IMR-90 (cell line): ENCODE measurements at regions not wholly inside any gene's neighbourhood (a gene's known extent, or its start where the extent isn't known, plus 50 kb on each side); places are given as distances from the start of the nearest gene placed in this dataset.
"Not testable (repeated sequence)": the region's sequence is repeated elsewhere in the genome, so short reads cannot be mapped to it uniquely, and the experiment has no call there.

ENCODE experiments used
- ATAC-seq: fragments of 200-7000 bp; cut with Tn5 transposase; 2 replicates; pipeline ENCODE4 v1.9.1; 2020; ENCODE audit warnings: low read depth, mild to moderate bottlenecking, moderate library complexity
- BruUV-seq: library from RNA; stranded (reverse); fragments of 400-500 nt; replicated peaks from 2 replicates; lab custom pipeline; 2021; lab: Mats Ljungman, UMichigan
- CTCF ChIA-PET: fragments of 300-600 bp; formaldehyde crosslinking; extraction: SDS; loops from one replicate; lab custom pipeline; 2021; ENCODE audit warnings: antibody characterized with exemption; lab: Yijun Ruan, JAX
- POLR2A ChIA-PET: fragments of 300-600 bp; sonication (Branson Sonifier 250); formaldehyde crosslinking; loops from one replicate; lab custom pipeline; 2022; ENCODE audit warnings: antibody characterized with exemption; ENCODE audit not compliant: unreplicated experiment; lab: Charles Lee
- DNase-seq: peaks from one replicate; pipeline ENCODE4 v3.0.0; 2013
- H2AFZ ChIP-seq: replicated peaks from 2 replicates; pipeline ENCODE3; 2013; ENCODE audit warnings: low read length, mild to moderate bottlenecking; ENCODE audit not compliant: poor library complexity
- H2AK5ac ChIP-seq: 2 replicates; pipeline ENCODE4 v1.6.1; 2013; ENCODE audit warnings: low read depth, low read length, inconsistent platforms
- H2AK9ac ChIP-seq: replicated peaks from 2 replicates; pipeline ENCODE3; 2013; ENCODE audit warnings: mild to moderate bottlenecking, low read depth, low read length, moderate library complexity; ENCODE audit not compliant: poor library complexity
- H2BK120ac ChIP-seq: 2 replicates; pipeline ENCODE4 v1.6.1; 2013; ENCODE audit warnings: low read depth, low read length, inconsistent platforms
- H2BK15ac ChIP-seq: 3 replicates; pipeline ENCODE4 v1.6.1; 2013; ENCODE audit warnings: low read depth, low read length, inconsistent platforms
- H2BK20ac ChIP-seq: 2 replicates; pipeline ENCODE4 v1.6.1; 2013; ENCODE audit warnings: low read depth, mild to moderate bottlenecking, inconsistent platforms, low read length, moderate library complexity
- H2BK5ac ChIP-seq: 2 replicates; pipeline ENCODE4 v1.6.1; 2013; ENCODE audit warnings: mild to moderate bottlenecking, low read depth, low read length, inconsistent platforms; ENCODE audit not compliant: poor library complexity, severe bottlenecking
- H3K14ac ChIP-seq: replicated peaks from 2 replicates; pipeline ENCODE4 v1.6.1; 2013; ENCODE audit warnings: low read depth, low read length, inconsistent platforms
- H3K18ac ChIP-seq: 2 replicates; pipeline ENCODE4 v1.6.1; 2013; ENCODE audit warnings: low read depth, low read length, control low read depth
- H3K23ac ChIP-seq: 2 replicates; pipeline ENCODE4 v1.6.1; 2013; ENCODE audit warnings: low read depth, low read length, inconsistent platforms
- H3K27ac ChIP-seq: 2 replicates; pipeline ENCODE4 v1.5.1; 2013; ENCODE audit warnings: mild to moderate bottlenecking, control low read depth, low read length; ENCODE audit not compliant: insufficient read depth
- H3K27me3 ChIP-seq: 2 replicates; pipeline ENCODE4 v1.6.1; 2013; ENCODE audit warnings: low read length; ENCODE audit not compliant: control insufficient read depth, insufficient read depth
- H3K36me3 ChIP-seq: 2 replicates; pipeline ENCODE4 v1.6.1; 2013; ENCODE audit warnings: low read length, mixed read lengths; ENCODE audit not compliant: control insufficient read depth, insufficient read depth
- H3K4ac ChIP-seq: 2 replicates; pipeline ENCODE4 v1.6.1; 2013; ENCODE audit warnings: low read depth, low read length, inconsistent platforms
- H3K4me1 ChIP-seq: 2 replicates; pipeline ENCODE4 v1.6.1; 2013; ENCODE audit warnings: low read length, mixed read lengths; ENCODE audit not compliant: control insufficient read depth, insufficient read depth
- H3K4me2 ChIP-seq: 2 replicates; pipeline ENCODE4 v1.6.1; 2013; ENCODE audit warnings: low read depth, mild to moderate bottlenecking, control low read depth, low read length, moderate library complexity
- H3K4me3 ChIP-seq: 2 replicates; pipeline ENCODE4 v1.5.1; 2013; ENCODE audit warnings: low read depth, mild to moderate bottlenecking, control low read depth, low read length, moderate library complexity; ENCODE audit not compliant: insufficient read depth
- H3K56ac ChIP-seq: 2 replicates; pipeline ENCODE4 v1.6.1; 2013; ENCODE audit warnings: low read length, inconsistent platforms; ENCODE audit not compliant: insufficient read depth; ENCODE audit errors: extremely low read depth
- H3K79me1 ChIP-seq, 2 experiments: 2 replicates each; pipeline ENCODE4 v1.6.1; 2013; ENCODE audit warnings: low read length in 2 of 2, inconsistent platforms in 1 of 2, low read depth in 1 of 2
- H3K9ac ChIP-seq: 2 replicates; pipeline ENCODE4 v1.6.1; 2013; ENCODE audit warnings: low read depth, low read length, control low read depth
- H3K9me1 ChIP-seq: 2 replicates; pipeline ENCODE4 v1.6.1; 2013; ENCODE audit warnings: low read length, inconsistent platforms; ENCODE audit not compliant: insufficient read depth
- H3K9me3 ChIP-seq: 2 replicates; pipeline ENCODE4 v1.6.1; 2013; ENCODE audit warnings: low read length; ENCODE audit not compliant: control insufficient read depth, insufficient read depth
- H4K20me1 ChIP-seq: 2 replicates; pipeline ENCODE4 v1.6.1; 2013; ENCODE audit warnings: low read length, inconsistent platforms; ENCODE audit not compliant: insufficient read depth
- H4K5ac ChIP-seq: 2 replicates; pipeline ENCODE4 v1.6.1; 2013; ENCODE audit warnings: mild to moderate bottlenecking, low read depth, low read length, control low read depth
- H4K8ac ChIP-seq, 2 experiments: 2 replicates each; pipeline ENCODE4 v1.6.1; 2013; ENCODE audit warnings: low read depth in 2 of 2, low read length in 2 of 2, control low read depth in 1 of 2, inconsistent platforms in 1 of 2
- H4K91ac ChIP-seq: 2 replicates; pipeline ENCODE4 v1.6.1; 2013; ENCODE audit warnings: low read depth, low read length, inconsistent platforms; ENCODE audit not compliant: insufficient read depth
- MAFK ChIP-seq: IDR thresholded peaks from 2 replicates; pipeline ENCODE4 v1.6.1; 2012; ENCODE audit warnings: low read depth, low read length, improper control_type of control experiment
- RAD21 ChIP-seq: IDR thresholded peaks from 2 replicates; pipeline ENCODE4 v1.6.1; 2012; ENCODE audit warnings: low read length, improper control_type of control experiment
- WGBS, 2 experiments: methylation state at CpG; one replicate each; pipeline versions ENCODE4 v1.1.5 to v1.1.7; 2013; ENCODE audit warnings: missing lambda C conversion rate in 2 of 2; ENCODE audit not compliant: insufficient read length in 1 of 2; ENCODE audit errors: extremely low coverage in 2 of 2; 5-methylcytosine and 5-hydroxymethylcytosine counted together
- dilution Hi-C: fragments of 300-500 bp; cut with HindIII; formaldehyde crosslinking; loops from one replicate; pipeline ENCODE4 v1.14.3; 2018; ENCODE audit warnings: low sequenced_read_pairs; ENCODE audit not compliant: unreplicated experiment
- in situ Hi-C: fragments of 300-500 bp; cut with MboI; formaldehyde crosslinking; loops from 3 replicates; pipeline ENCODE4 v1.14.3; 2019; ENCODE audit warnings: low sequenced_read_pairs, inconsistent platforms, mixed read lengths
- intact Hi-C: fragments of 100-400 bp; cut with micrococcal nuclease; formaldehyde crosslinking; loops from 2 replicates; pipeline ENCODE4 v1.10.0; 2022

DNA sequence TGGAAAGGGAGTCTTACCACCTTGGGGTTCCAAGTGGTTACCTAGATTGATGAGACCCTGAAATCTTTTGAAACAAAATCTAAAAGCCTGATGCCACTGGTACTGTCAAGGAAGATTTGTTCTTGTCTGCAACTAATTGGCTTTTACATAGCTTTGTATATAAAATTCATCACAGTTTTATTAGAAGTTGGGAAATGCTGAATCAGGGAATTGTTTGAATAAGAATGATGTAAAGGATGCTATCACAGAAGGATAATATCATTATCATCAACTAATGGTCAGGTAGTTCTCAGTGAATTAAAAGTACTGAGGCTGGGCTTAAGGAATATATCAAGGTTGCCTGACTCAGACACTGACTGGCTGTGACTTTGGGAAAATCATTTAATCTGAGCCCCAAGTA, 248.3 kb upstream of the STXBP6 start:
- Histone ChIP-seq H3K9ac (no peak overlapping the region), H3K36me3 (no peaks in the 10 kb centered on the region), H3K9me3 (0 out of 2 replicates have a peak, but pooled peaks cover 2% of the 10 kb centered on the region), H4K5ac (no peak overlapping the region), H2BK120ac (no peak overlapping the region), H3K4me1 (no peaks in the 10 kb centered on the region), H4K91ac (no peak overlapping the region), H2BK20ac (no peak overlapping the region), H2BK15ac (no peak overlapping the region), H2BK5ac (no peak overlapping the region), H2AFZ (no peak overlapping the region), H3K56ac (no peak overlapping the region), H3K14ac (no peak overlapping the region), H3K4ac (no peak overlapping the region), H3K27me3 (no peaks in the 10 kb centered on the region), H3K27ac (no peak overlapping the region), H3K9me1 (no peaks in the 10 kb centered on the region), H3K4me3 (no peak overlapping the region), H4K20me1 (no peaks in the 10 kb centered on the region), H3K18ac (no peak overlapping the region), H4K8ac (no peak overlapping the region), H3K4me2 (no peak overlapping the region), H2AK5ac (no peak overlapping the region), H2AK9ac (no peak overlapping the region), H3K23ac (no peak overlapping the region), H3K79me1 (no peaks in the 10 kb centered on the region)
- TF ChIP-seq MAFK (peak; percentile 80), RAD21 (no peak)
- dilution Hi-C loops = no loop called here
- in situ Hi-C loops = no loop called here
- no TSS peak for BruUV-seq
- CTCF ChIA-PET = no interaction called here
- DNase-seq (no peak), ATAC-seq (no peak)
- POLR2A ChIA-PET = no interaction called here
- intact Hi-C loops = no loop called here

DNA sequence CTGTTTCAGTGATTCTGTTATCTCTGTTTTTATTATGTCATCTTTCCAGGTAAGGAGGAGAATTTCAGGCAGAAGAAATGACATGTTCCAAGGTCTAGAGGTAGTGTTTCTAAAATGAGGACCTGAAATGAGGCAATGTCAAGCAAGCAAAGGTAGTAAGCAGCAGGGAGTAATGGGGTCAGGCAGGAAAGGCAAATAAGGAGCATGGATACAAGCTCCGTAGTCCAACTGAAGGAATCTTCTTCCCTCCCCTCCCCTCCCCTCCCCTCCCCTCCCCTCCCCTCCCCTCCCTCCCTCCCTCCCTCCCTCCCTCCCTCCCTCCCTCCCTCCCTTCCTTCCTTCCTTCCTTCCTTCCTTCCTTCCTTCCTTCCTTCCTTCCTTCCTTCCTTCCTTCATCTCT, 240.2 kb upstream of the STXBP6 start:
- H4K91ac ChIP-seq, CTCF ChIA-PET, H3K14ac ChIP-seq: not testable (repeated sequence)

More for the DNA sequence above, 240.2 kb upstream of the STXBP6 start:
- H4K20me1 ChIP-seq, H3K4me2 ChIP-seq, H4K5ac ChIP-seq, H2AK9ac ChIP-seq, H2AK5ac ChIP-seq, H2AFZ ChIP-seq, H3K9me1 ChIP-seq, H3K56ac ChIP-seq, H3K79me1 ChIP-seq, H4K8ac ChIP-seq, H3K4ac ChIP-seq, intact Hi-C loops, H2BK20ac ChIP-seq, H2BK5ac ChIP-seq, ATAC-seq, H2BK120ac ChIP-seq, H3K27ac ChIP-seq, in situ Hi-C loops, H3K4me3 ChIP-seq, H3K23ac ChIP-seq, H3K36me3 ChIP-seq, H2BK15ac ChIP-seq, DNase-seq, H3K27me3 ChIP-seq, H3K18ac ChIP-seq, POLR2A ChIA-PET, dilution Hi-C loops, H3K4me1 ChIP-seq, BruUV-seq, H3K9me3 ChIP-seq, H3K9ac ChIP-seq: not testable (repeated sequence)
- no CpG with 5 or more reads among the region's 1 CpG for WGBS, 2 experiments
